ENCODE measurements at regions not wholly inside any gene's neighbourhood (a gene's known extent, or its start where the extent isn't known, plus 50 kb on each side); places are given as distances from the start of the nearest gene placed in this dataset.

DNA sequence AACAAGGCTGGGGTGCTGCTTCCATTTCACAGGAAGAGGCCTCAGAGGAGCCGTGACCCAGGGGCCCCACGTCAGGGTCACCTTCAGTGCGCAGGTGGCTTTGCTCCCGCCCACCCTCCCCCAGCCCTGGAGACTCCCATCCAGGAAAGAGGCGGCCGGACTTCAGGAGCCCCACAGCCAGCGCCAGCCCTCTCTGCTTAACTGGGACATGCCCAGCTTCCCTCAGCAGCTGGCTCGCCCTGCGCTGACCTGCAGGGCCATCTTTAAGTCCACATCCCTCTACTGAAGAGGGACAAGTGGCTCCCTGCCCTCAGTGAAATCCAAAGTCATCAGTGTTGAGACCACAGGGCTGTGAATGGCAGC is 141.9 kb upstream of the PPP2R2D start:
- TF ChIP-seq, protein P1, sequence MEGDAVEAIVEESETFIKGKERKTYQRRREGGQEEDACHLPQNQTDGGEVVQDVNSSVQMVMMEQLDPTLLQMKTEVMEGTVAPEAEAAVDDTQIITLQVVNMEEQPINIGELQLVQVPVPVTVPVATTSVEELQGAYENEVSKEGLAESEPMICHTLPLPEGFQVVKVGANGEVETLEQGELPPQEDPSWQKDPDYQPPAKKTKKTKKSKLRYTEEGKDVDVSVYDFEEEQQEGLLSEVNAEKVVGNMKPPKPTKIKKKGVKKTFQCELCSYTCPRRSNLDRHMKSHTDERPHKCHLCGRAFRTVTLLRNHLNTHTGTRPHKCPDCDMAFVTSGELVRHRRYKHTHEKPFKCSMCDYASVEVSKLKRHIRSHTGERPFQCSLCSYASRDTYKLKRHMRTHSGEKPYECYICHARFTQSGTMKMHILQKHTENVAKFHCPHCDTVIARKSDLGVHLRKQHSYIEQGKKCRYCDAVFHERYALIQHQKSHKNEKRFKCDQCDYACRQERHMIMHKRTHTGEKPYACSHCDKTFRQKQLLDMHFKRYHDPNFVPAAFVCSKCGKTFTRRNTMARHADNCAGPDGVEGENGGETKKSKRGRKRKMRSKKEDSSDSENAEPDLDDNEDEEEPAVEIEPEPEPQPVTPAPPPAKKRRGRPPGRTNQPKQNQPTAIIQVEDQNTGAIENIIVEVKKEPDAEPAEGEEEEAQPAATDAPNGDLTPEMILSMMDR (IDR thresholded peaks at IDR 0.05) = no peak
- DNase-seq = no peak

DNA sequence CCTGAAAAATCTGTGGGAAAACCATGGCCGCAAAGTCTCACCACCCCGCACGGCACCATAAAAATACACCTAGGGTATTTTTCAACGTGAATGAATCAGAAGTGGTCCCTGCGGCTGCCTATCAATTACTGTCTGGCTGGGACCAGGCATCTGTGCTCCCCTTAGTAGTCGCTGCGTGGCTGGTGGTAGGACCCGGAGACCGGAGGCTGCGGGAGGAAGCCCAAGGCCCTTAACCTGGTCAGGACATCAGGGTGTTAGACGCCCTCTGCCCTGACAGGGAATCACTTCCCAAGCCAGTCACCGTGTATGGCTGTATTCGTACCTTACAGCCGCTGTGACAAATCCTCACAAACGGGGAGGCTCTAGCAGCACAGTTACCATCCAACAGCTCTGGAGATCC is 141.5 kb upstream of the PPP2R2D start:
- Histone ChIP-seq H3K9me3 (no peaks in the 10 kb centered on the region), H3K36me3 (ENCODE audit: low read depth) (no peaks in the 10 kb centered on the region), H3K4me3 (no peak overlapping the region), H3K4me1 (ENCODE audit: low read depth) (no peaks in the 10 kb centered on the region)
- ATAC-seq (no peak), DNase-seq (no peak)
- TF ChIP-seq, protein P1 (IDR thresholded peaks at IDR 0.05) = no peak
- intact Hi-C loops (cut with DNase I, micrococcal nuclease) = no loop called here

More for the DNA sequence above, 141.9 kb upstream of the PPP2R2D start:
- Histone ChIP-seq H3K4me1 (ENCODE audit: low read depth) (no peaks in the 10 kb centered on the region), H3K36me3 (ENCODE audit: low read depth) (no peaks in the 10 kb centered on the region), H3K4me3 (no peak overlapping the region), H3K9me3 (no peaks in the 10 kb centered on the region)
- intact Hi-C loops (cut with DNase I, micrococcal nuclease) = no loop called here
- no peak for ATAC-seq

DNA sequence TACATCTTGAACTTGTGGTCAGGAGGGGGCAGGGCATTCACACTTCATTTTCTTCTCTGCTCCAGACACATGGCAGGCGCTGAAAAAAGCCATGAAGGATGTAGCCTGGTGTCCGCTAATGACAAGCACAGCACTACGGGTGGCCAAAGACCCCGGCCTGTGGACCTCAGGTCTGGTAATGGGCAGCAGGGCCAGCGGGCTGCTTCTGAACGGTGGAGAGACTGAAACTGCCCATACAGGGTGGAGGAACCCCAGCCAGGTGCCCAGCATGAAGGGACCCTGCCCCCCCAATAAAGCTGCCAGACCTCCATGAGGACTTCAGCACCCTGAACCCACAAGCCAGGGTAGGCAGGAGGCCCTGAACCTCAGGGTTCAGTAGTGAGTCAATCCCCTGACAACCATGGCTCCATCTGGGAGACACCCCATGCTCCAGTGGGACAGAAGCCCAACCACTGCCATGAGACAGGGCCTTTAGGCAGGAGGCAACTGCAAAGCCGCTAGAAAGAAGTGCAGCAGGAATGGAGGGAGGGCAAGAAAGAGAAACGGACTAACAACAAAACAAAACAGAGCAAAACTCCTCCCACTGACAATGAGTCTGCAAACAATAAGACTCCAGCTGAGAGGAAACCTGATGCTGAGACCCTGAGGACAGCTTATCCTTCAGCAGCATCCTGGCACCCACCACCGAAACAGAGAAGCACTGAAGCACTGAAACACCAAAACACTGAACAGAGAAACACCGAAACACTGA is 140.2 kb upstream of the PPP2R2D start:
- H3K36me3 ChIP-seq (ENCODE audit: low read depth) = no peaks in the 10 kb centered on the region
- TF ChIP-seq, protein P1 (IDR thresholded peaks at IDR 0.05) = no peak
- no peak for DNase-seq
- no peaks in the 10 kb centered on the region for H3K4me1 ChIP-seq (ENCODE audit: low read depth)
- H3K9me3 ChIP-seq = no peaks in the 10 kb centered on the region
- no peak for ATAC-seq
- no peak overlapping the region for H3K4me3 ChIP-seq
- intact Hi-C loops (cut with DNase I, micrococcal nuclease) = no loop called here

- ATAC-seq (no peak), DNase-seq (no peak)
- intact Hi-C loops (cut with DNase I, micrococcal nuclease) = no loop called here
- TF ChIP-seq, protein P1 (IDR thresholded peaks at IDR 0.05) = no peak
- Histone ChIP-seq H3K36me3 (ENCODE audit: low read depth) (no peaks in the 10 kb centered on the region), H3K4me1 (ENCODE audit: low read depth) (no peaks in the 10 kb centered on the region), H3K4me3 (no peak overlapping the region), H3K9me3 (no peaks in the 10 kb centered on the region)
Observed at GRCh38 chr10:131762789-131763696, 137.8 kb upstream of the PPP2R2D start.

GRCh38 chr10:131764929-131765328 is 135.9 kb upstream of the PPP2R2D start:
- Histone ChIP-seq H3K4me1 (ENCODE audit: low read depth) (no peaks in the 10 kb centered on the region), H3K4me3 (no peak overlapping the region), H3K9me3 (no peaks in the 10 kb centered on the region), H3K36me3 (ENCODE audit: low read depth) (no peaks in the 10 kb centered on the region)
- TF ChIP-seq, protein P1 (IDR thresholded peaks at IDR 0.05) = no peak
- intact Hi-C loops (cut with DNase I, micrococcal nuclease) = no loop called here
- ATAC-seq = no peak
- no peak for DNase-seq

Measured in mucosa of descending colon (tissue), 3 donors.